HepG2 (cell line): ENCODE measurements at regions not wholly inside any gene's neighbourhood (a gene's known extent, or its start where the extent isn't known, plus 50 kb on each side); places are given as distances from the start of the nearest gene placed in this dataset.

ENCODE experiments used
- ATAC-seq: fragments of 200-7000 bp; cut with Tn5 transposase; 3 replicates; pipeline ENCODE4 v1.9.1; 2020; ENCODE audit warnings: mild to moderate bottlenecking, moderate library complexity
- BruUV-seq: library from RNA; stranded (reverse); fragments of 400-500 nt; replicated peaks from 2 replicates; lab custom pipeline; 2021; lab: Mats Ljungman, UMichigan
- CTCF ChIA-PET: fragments of 300-600 bp; formaldehyde crosslinking; extraction: SDS; loops from one replicate; lab custom pipeline; 2021; ENCODE audit warnings: low total read pairs, inconsistent platforms, low intra/inter-chr PET ratio; lab: Yijun Ruan, JAX
- POLR2A ChIA-PET: fragments of 350-600 bp; sonication (Branson Sonifier 250); formaldehyde crosslinking; loops from one replicate; lab custom pipeline; 2020; ENCODE audit warnings: antibody characterized with exemption, inconsistent platforms; lab: Yijun Ruan, JAX
- DNase-seq: peaks from one replicate; pipeline ENCODE4 v3.0.0-alpha.2; 2015; ENCODE audit warnings: low spot score
- FAIRE-seq: peaks from 3 replicates; lab custom pipeline; 2011; peaks lifted over from hg19 to GRCh38; lab: Jason Lieb, UNC
- H2AFZ ChIP-seq: one replicate; pipeline ENCODE4 v1.6.1; 2011; ENCODE audit warnings: low read length, inconsistent platforms
- H3K27ac ChIP-seq: fragments of 300-600 bp; 3 replicates; pipeline ENCODE4 v1.8.0; 2011; ENCODE audit warnings: mixed run types, mild to moderate bottlenecking, mixed read lengths, low read length, inconsistent platforms; ENCODE audit not compliant: insufficient read depth; ENCODE audit errors: extremely low read length
- H3K27me3 ChIP-seq, 2 experiments: fragments of 200-600 bp in 1 of 2; 2 replicates in 1 of 2; 3 replicates in 1 of 2; pipeline versions ENCODE4 v1.6.0 to v1.8.0; 2011; ENCODE audit warnings: low read length in 2 of 2, mild to moderate bottlenecking in 2 of 2, moderate library complexity in 2 of 2, inconsistent platforms in 1 of 2; ENCODE audit not compliant: insufficient read depth in 2 of 2, control insufficient read depth in 1 of 2
- H3K36me3 ChIP-seq, 2 experiments: fragments of 200-600 bp in 1 of 2; replicated peaks in 1 of 2; 2 replicates in 1 of 2; 3 replicates in 1 of 2; pipeline versions ENCODE4 v1.5.1 to v1.8.0; 2011; ENCODE audit warnings: low read length in 2 of 2, inconsistent platforms in 1 of 2; ENCODE audit not compliant: insufficient read depth in 2 of 2, control insufficient read depth in 1 of 2
- H3K4me1 ChIP-seq: 2 replicates; pipeline ENCODE4 v1.5.1; 2012; ENCODE audit warnings: low read length, inconsistent platforms; ENCODE audit not compliant: insufficient read depth
- H3K4me2 ChIP-seq: 2 replicates; pipeline ENCODE4 v1.6.0; 2011; ENCODE audit warnings: low read depth, low read length, inconsistent platforms
- H3K4me3 ChIP-seq, 3 experiments: fragments of 200-600 bp in 1 of 3; sonication (generic), shearing (Covaris generic) in 1 of 3; replicated peaks in 1 of 3; 2 replicates each; pipeline ENCODE4 v1.5.1; 2011 to 2016; ENCODE audit warnings: low read length in 3 of 3, inconsistent platforms in 2 of 3, low read depth in 2 of 3, mild to moderate bottlenecking in 2 of 3, control low read depth in 1 of 3, mixed read lengths in 1 of 3; ENCODE audit not compliant: insufficient read depth in 1 of 3
- H3K79me2 ChIP-seq: one replicate; pipeline ENCODE4 v1.6.1; 2011; ENCODE audit warnings: low read length, inconsistent platforms; ENCODE audit not compliant: insufficient read depth
- H3K9ac ChIP-seq: 2 replicates; pipeline ENCODE4 v1.6.0; 2011; ENCODE audit warnings: mild to moderate bottlenecking, low read depth, low read length, inconsistent platforms; ENCODE audit not compliant: insufficient read depth
- H3K9me3 ChIP-seq: 2 replicates; pipeline ENCODE4 v1.5.1; 2012; ENCODE audit warnings: mild to moderate bottlenecking, low read length
- H4K20me1 ChIP-seq: 2 replicates; pipeline ENCODE4 v1.6.0; 2011; ENCODE audit warnings: inconsistent platforms, mild to moderate bottlenecking, low read length, moderate library complexity; ENCODE audit not compliant: insufficient read depth
- DMAP1 ChIP-seq: IDR thresholded peaks from 2 replicates; pipeline ENCODE4 v1.6.1; 2016
- KAT7 ChIP-seq: IDR thresholded peaks from 2 replicates; pipeline ENCODE4 v1.6.1; 2018; ENCODE audit warnings: borderline replicate concordance, missing compliant biosample characterization
- KMT2B ChIP-seq: IDR thresholded peaks from 2 replicates; pipeline ENCODE4 v1.6.1; 2016; ENCODE audit warnings: missing genetic modification reagents, missing compliant biosample characterization
- MAZ ChIP-seq, 2 experiments: sonication (generic) in 1 of 2; formaldehyde crosslinking in 1 of 2; IDR thresholded peaks; 2 replicates each; pipeline versions ENCODE4 v1.5.0 to v1.6.1; 2012 to 2020; ENCODE audit warnings: low read depth in 2 of 2, mild to moderate bottlenecking in 2 of 2, borderline replicate concordance in 1 of 2, improper control_type of control experiment in 1 of 2, low read length in 1 of 2, missing genetic modification reagents in 1 of 2, moderate library complexity in 1 of 2
- PAX8 ChIP-seq: sonication (generic); formaldehyde crosslinking; IDR thresholded peaks from 2 replicates; pipeline ENCODE4 v1.8.0; 2022; ENCODE audit warnings: mild to moderate bottlenecking, missing genetic modification reagents, borderline replicate concordance
- RFX3 ChIP-seq: IDR thresholded peaks from 2 replicates; pipeline ENCODE4 v1.6.1; 2016; ENCODE audit warnings: missing biosample characterization, missing genetic modification reagents
- SAFB2 ChIP-seq: sonication (generic); formaldehyde crosslinking; IDR thresholded peaks from 2 replicates; pipeline ENCODE4 v1.5.1; 2020; ENCODE audit warnings: missing genetic modification reagents, low read depth, mild to moderate bottlenecking, borderline replicate concordance
- TCF7 ChIP-seq: sonication (generic); IDR thresholded peaks from 2 replicates; pipeline ENCODE4 v1.6.1; 2016; ENCODE audit warnings: antibody characterized with exemption, low read depth
- THAP11 ChIP-seq: IDR thresholded peaks from 2 replicates; pipeline ENCODE4 v1.6.1; 2016; ENCODE audit warnings: missing biosample characterization, missing genetic modification reagents
- ZNF44 ChIP-seq: sonication (generic); formaldehyde crosslinking; IDR thresholded peaks from 2 replicates; pipeline ENCODE4 v1.5.1; 2020; ENCODE audit warnings: mild to moderate bottlenecking, missing genetic modification reagents
- ZNF484 ChIP-seq: sonication (generic); formaldehyde crosslinking; IDR thresholded peaks from 2 replicates; pipeline ENCODE4 v1.5.1; 2020; ENCODE audit warnings: mild to moderate bottlenecking, low read depth, missing genetic modification reagents, borderline replicate concordance
- ZNF563 ChIP-seq: sonication (generic); formaldehyde crosslinking; IDR thresholded peaks from 2 replicates; pipeline ENCODE4 v1.8.0; 2022; ENCODE audit warnings: mild to moderate bottlenecking, moderate library complexity, missing genetic modification reagents
- ZNF598 ChIP-seq: sonication (generic); formaldehyde crosslinking; IDR thresholded peaks from 2 replicates; pipeline ENCODE4 v1.5.1; 2020; ENCODE audit warnings: mild to moderate bottlenecking, missing genetic modification reagents, borderline replicate concordance
- ZNF768 ChIP-seq: sonication (generic); formaldehyde crosslinking; IDR thresholded peaks from 2 replicates; pipeline ENCODE4 v1.4.0; 2020; ENCODE audit warnings: missing genetic modification reagents
- WGBS: methylation state at CpG from one replicate; pipeline ENCODE4 v1.1.6; 2017; ENCODE audit warnings: low lambda C conversion rate; 5-methylcytosine and 5-hydroxymethylcytosine counted together
- in situ Hi-C: cut with HindIII; loops from 2 replicates; pipeline ENCODE4 v1.10.0; 2017; ENCODE audit warnings: low pct_unique_long_range_greater_than_20kb; ENCODE audit not compliant: extremely low pct_ligation_motif_present
- intact Hi-C: fragments of 100-400 bp; cut with micrococcal nuclease; formaldehyde crosslinking; loops from one replicate; pipeline ENCODE4 v1.10.0; 2022; ENCODE audit not compliant: unreplicated experiment
- TF ChIP-seq, protein P1 (sequence below): sonication (generic); formaldehyde crosslinking; IDR thresholded peaks from 2 replicates; pipeline ENCODE4 v1.9.0; 2022; ENCODE audit warnings: missing genetic modification reagents, mild to moderate bottlenecking, borderline replicate concordance
- TF ChIP-seq, protein P2 (sequence below): sonication (generic); formaldehyde crosslinking; IDR thresholded peaks from 2 replicates; pipeline ENCODE4 v1.5.0; 2020; ENCODE audit warnings: mild to moderate bottlenecking, missing genetic modification reagents, borderline replicate concordance

DNA sequence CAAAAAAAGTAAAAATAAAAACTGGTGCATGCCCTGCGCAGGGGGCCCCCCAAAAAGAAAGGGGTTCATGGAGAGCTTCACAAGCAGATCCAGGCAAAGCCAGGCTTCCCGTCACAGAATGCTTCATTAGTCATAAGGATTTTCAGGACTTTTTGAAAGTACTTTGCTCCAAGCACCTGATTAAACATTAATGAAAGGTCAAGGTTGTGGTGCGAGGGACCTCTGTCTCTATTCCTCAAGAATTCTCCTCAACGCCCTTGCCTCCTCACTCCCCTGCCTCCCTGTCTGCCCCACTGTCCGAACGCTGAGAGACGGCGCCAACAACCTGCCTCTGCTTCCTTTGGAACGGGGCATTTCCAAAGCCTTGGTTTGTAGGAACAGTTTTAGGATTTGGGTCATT is 240.1 kb upstream of the IGF1R start:
- no peak overlapping the region for H3K9ac ChIP-seq
- no TSS peak for BruUV-seq
- FAIRE-seq (no peak), DNase-seq (no peak), ATAC-seq (no peak)
- ChIA-PET POLR2A (no interaction called here), CTCF (no interaction called here)
- intact Hi-C loops = no loop called here
- H3K4me1 ChIP-seq = peaks cover 6% of the 10 kb centered on the region; the same call in 1 of the 2 replicates
- no peaks in the 10 kb centered on the region for H3K36me3 ChIP-seq
- H3K27me3 ChIP-seq = no peaks in the 10 kb centered on the region; a peak in 1 of 5 replicates
- H3K4me2 ChIP-seq = peak overlapping the region; percentile 23; the same call in 1 of the 2 replicates
- H3K79me2 ChIP-seq = no peaks in the 10 kb centered on the region
- no peaks in the 10 kb centered on the region for H3K9me3 ChIP-seq
- 2% methylated on average over 3 of the region's 9 CpGs for WGBS
- no peak overlapping the region for H3K27ac ChIP-seq
- no peaks in the 10 kb centered on the region for H4K20me1 ChIP-seq
- no peak overlapping the region for H3K4me3 ChIP-seq
- TF ChIP-seq MAZ (IDR thresholded peaks at IDR 0.05; ENCODE audit: borderline replicate concordance, low read depth, low read length) (no peak), MAZ (CRISPR knock-in tag; IDR thresholded peaks at IDR 0.05; ENCODE audit: low read depth) (no peak), ZNF598 (CRISPR knock-in tag) (no peak), SAFB2 (no peak), ZNF484 (CRISPR knock-in tag) (no peak), KAT7 (CRISPR knock-in tag) (no peak), PAX8 (CRISPR knock-in tag) (no peak), ZNF563 (CRISPR knock-in tag) (no peak), ZNF768 (no peak), THAP11 (CRISPR knock-in tag) (no peak), KMT2B (CRISPR knock-in tag) (no peak), TCF7 (no peak), RFX3 (no peak), DMAP1 (no peak), ZNF44 (CRISPR knock-in tag) (no peak)
- TF ChIP-seq, protein P1, sequence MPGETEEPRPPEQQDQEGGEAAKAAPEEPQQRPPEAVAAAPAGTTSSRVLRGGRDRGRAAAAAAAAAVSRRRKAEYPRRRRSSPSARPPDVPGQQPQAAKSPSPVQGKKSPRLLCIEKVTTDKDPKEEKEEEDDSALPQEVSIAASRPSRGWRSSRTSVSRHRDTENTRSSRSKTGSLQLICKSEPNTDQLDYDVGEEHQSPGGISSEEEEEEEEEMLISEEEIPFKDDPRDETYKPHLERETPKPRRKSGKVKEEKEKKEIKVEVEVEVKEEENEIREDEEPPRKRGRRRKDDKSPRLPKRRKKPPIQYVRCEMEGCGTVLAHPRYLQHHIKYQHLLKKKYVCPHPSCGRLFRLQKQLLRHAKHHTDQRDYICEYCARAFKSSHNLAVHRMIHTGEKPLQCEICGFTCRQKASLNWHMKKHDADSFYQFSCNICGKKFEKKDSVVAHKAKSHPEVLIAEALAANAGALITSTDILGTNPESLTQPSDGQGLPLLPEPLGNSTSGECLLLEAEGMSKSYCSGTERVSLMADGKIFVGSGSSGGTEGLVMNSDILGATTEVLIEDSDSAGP (CRISPR knock-in tag) = no peak
- TF ChIP-seq, protein P2, sequence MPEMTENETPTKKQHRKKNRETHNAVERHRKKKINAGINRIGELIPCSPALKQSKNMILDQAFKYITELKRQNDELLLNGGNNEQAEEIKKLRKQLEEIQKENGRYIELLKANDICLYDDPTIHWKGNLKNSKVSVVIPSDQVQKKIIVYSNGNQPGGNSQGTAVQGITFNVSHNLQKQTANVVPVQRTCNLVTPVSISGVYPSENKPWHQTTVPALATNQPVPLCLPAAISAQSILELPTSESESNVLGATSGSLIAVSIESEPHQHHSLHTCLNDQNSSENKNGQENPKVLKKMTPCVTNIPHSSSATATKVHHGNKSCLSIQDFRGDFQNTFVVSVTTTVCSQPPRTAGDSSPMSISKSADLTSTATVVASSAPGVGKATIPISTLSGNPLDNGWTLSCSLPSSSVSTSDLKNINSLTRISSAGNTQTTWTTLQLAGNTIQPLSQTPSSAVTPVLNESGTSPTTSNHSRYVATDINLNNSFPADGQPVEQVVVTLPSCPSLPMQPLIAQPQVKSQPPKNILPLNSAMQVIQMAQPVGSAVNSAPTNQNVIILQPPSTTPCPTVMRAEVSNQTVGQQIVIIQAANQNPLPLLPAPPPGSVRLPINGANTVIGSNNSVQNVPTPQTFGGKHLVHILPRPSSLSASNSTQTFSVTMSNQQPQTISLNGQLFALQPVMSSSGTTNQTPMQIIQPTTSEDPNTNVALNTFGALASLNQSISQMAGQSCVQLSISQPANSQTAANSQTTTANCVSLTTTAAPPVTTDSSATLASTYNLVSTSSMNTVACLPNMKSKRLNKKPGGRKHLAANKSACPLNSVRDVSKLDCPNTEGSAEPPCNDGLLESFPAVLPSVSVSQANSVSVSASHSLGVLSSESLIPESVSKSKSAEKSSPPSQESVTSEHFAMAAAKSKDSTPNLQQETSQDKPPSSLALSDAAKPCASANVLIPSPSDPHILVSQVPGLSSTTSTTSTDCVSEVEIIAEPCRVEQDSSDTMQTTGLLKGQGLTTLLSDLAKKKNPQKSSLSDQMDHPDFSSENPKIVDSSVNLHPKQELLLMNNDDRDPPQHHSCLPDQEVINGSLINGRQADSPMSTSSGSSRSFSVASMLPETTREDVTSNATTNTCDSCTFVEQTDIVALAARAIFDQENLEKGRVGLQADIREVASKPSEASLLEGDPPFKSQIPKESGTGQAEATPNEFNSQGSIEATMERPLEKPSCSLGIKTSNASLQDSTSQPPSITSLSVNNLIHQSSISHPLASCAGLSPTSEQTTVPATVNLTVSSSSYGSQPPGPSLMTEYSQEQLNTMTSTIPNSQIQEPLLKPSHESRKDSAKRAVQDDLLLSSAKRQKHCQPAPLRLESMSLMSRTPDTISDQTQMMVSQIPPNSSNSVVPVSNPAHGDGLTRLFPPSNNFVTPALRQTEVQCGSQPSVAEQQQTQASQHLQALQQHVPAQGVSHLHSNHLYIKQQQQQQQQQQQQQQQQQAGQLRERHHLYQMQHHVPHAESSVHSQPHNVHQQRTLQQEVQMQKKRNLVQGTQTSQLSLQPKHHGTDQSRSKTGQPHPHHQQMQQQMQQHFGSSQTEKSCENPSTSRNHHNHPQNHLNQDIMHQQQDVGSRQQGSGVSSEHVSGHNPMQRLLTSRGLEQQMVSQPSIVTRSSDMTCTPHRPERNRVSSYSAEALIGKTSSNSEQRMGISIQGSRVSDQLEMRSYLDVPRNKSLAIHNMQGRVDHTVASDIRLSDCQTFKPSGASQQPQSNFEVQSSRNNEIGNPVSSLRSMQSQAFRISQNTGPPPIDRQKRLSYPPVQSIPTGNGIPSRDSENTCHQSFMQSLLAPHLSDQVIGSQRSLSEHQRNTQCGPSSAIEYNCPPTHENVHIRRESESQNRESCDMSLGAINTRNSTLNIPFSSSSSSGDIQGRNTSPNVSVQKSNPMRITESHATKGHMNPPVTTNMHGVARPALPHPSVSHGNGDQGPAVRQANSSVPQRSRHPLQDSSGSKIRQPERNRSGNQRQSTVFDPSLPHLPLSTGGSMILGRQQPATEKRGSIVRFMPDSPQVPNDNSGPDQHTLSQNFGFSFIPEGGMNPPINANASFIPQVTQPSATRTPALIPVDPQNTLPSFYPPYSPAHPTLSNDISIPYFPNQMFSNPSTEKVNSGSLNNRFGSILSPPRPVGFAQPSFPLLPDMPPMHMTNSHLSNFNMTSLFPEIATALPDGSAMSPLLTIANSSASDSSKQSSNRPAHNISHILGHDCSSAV (CRISPR knock-in tag) = no peak
- in situ Hi-C loops = loop anchor here (25.0 kb wide), 1 partner anchor 496 kb away; no protein-coding TSS in a partner anchor
- H2AFZ ChIP-seq = no peak overlapping the region
